GM18909 (cell line): ENCODE measurements at regions not wholly inside any gene's neighbourhood (a gene's known extent, or its start where the extent isn't known, plus 50 kb on each side); places are given as distances from the start of the nearest gene placed in this dataset.
"Not testable (repeated sequence)": the region's sequence is repeated elsewhere in the genome, so short reads cannot be mapped to it uniquely, and the experiment has no call there.

Experiments used
- ATAC-seq: cut with Tn5 transposase; IDR thresholded peaks from one replicate; pipeline ENCODE4 v1.9.1; 2021; ENCODE audit warnings: mild to moderate bottlenecking; ENCODE audit not compliant: unreplicated experiment, poor library complexity

DNA sequence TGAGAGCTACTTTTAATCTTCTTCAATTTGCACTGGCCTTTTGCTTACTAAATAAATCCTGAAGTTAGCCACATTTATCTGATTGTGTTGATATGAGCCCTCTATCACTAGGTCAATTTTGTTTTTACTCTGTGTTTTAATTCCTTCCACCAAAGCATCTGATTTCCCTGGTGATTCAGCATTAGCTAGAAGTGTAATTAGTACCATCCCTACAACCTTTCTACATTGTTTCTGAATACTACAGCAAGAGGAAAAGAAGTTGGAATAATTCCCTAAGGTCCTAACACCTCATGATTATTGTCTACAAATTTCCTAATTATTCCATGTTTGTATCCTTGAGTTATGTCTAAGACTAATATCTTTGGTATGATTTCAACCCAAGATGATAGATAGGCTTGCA lies 1093.6 kb downstream of the SUCLG1 start:
- ATAC-seq, result no peak

DNA sequence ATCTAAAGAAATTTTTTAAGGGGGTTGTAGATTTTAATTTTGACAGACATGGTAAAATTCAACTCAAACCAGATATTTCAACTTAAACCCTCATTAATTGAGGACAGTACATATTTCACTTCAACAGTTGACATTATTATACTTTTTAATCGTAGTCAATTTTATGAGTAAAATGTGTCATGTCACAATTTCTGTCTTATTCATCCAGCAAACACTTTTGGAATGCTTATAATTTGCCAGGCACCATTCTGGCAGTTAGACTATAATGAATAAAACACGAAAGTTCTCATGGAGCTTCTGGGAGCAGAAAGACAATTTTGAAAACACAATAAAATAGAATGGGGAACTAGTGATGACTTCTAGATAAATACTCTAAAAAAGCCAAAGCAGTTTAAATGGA lies 1094.8 kb downstream of the SUCLG1 start:
- ATAC-seq, result no peak

DNA sequence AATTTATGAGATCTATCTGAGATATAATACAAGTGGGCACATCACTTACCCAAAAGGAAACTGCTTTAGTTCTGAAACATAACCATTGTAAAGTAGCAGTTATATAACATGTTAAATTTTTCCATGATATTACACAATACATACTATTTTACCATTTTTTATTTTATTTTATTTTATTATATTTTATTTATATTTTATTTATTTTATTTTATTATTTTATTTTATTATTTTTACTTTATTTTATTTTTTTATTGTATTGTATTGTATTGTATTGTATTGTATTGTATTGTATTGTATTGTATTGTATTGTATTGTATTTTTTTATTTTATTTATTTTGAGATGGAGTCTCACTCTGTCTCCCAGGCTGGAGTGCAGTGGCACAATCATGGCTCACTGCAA lies 1095.9 kb downstream of the SUCLG1 start:
- ATAC-seq, result not testable (repeated sequence)

GRCh38 chr2:83359336-83359735 lies 1099.7 kb downstream of the SUCLG1 start:
- no peak for ATAC-seq

GRCh38 chr2:83342860-83343329 lies 1116.2 kb downstream of the SUCLG1 start:
- ATAC-seq, result no peak

GRCh38 chr2:83340424-83340823 lies 1118.7 kb downstream of the SUCLG1 start:
- no peak for ATAC-seq

- not testable (repeated sequence) for ATAC-seq
These were observed 1119.1 kb downstream of the SUCLG1 start for GRCh38 chr2:83339942-83340341.

GRCh38 chr2:83331810-83332209 lies 1127.3 kb downstream of the SUCLG1 start:
- ATAC-seq, result no peak

GRCh38 chr2:83323038-83323437 lies 1136.0 kb downstream of the SUCLG1 start:
- ATAC-seq, result no peak

DNA sequence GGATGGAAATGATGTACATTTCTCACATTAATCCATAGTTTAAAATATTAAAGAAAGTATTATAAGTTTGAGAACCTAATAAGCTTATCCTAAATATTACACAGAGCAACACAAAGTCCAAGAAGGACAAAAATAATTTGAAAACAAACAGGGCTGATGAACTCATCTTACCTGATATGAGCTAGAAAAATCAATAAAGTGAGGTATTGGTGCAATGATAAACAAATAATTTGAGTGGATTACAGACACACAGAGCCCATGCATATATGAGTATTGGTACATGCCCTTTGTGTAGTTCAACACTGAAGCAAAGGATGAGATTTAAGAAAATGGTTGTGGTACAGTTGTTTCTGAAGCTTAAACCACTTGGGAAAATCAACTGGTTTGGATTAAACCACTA lies 1139.0 kb downstream of the SUCLG1 start:
- no peak for ATAC-seq

DNA sequence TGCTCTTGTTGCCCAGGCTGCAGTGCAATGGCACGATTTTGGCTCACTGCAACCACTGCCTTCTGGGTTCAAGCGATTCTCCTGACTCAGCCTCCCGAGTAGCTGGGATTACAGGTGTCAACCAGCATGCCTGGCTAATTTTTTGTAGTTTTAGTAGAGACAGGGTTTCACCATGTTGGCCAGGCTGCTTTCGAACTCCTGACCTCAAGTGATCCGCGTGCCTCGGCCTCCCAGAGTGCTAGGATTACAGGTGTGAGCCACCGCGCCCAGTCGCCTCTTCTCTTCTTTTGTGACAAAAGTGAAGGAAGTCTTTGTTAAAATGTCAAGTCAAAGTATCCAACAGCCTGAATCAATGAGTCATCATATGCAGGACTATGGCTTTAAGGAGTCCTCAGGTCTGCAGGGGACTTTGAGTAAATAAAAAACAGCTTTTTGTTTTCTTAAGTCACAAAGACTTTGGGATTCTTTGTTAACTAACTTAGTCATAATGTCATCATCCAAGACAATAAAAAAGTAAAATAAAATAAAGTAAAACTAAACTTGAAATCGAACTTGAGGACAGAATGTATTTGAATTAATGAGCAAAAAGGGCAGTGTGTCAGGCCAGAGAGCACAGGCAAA lies 1153.2 kb downstream of the SUCLG1 start:
- ATAC-seq, result no peak

GRCh38 chr2:83291083-83291482 lies 1168.0 kb downstream of the SUCLG1 start:
- no peak for ATAC-seq

DNA sequence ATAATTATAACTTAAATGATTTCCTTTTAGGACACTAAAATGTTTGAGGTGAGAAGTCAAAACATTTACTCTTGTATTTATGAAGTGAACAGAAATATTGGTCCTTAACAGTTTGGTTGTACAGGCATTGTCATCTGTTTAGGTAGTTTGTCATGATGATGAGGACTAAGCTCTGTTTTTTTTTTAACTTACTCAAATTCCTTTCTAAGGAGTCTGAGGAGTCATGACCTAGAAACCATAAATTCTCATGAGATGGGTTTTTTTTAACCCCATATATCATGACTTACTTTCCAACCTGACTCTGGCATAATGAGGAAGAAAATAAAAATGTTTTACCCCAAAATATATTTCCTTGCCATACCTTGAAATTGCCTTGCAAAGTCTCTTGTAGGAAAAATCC lies 1176.2 kb downstream of the SUCLG1 start:
- no peak for ATAC-seq

DNA sequence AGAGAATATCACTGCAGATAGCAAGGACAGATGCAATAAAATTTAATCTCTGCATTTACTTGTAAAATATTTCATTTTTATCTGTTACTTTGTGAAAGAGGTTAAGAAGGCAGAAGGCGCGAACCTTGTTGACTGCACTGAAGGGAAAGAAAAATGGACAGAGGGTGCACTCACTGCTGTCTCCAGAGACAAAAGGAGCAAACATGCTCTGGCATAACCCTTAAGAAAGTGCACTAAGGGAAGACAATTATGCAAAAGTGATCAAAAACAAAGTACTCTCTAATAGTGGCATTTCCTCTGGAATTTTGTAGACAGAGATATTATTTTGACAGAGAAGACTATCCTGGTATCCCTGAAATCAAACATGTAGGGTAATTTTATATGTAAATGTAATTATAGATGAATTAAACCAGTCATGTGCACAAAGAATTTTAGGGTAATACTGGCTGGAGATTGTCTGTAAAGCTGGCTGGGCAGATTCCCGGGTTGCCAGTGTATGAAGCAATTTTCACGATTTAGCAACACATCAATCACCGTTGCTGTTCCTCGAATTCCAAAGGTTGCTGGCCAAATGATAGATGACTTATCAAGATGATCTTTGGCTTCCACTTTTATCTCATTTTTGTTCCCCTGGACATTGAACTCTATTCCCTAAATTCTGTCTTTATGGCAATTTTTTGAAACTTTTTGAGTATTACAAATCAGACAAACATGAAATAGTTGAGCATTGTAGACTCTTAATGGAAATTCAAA lies 1176.9 kb downstream of the SUCLG1 start:
- no peak for ATAC-seq

DNA sequence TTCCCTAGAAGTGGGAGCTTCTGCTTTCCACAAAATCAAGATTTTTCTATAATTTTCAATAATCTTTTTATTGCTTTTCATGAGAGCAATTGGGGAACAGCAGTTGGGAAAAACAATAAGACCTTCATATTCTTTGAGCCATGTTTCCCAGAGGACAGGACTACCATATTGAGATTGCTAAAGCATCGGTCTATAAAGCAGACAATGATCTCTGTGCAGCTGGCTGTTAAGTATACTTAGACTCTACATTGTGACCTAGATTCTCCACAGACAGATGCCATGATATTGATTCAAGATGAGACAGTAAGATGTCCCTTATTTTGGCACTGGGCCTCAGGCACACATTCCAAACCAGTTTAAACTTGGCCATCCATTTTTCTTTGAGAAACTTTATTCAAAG lies 1178.7 kb downstream of the SUCLG1 start:
- ATAC-seq, result no peak

DNA sequence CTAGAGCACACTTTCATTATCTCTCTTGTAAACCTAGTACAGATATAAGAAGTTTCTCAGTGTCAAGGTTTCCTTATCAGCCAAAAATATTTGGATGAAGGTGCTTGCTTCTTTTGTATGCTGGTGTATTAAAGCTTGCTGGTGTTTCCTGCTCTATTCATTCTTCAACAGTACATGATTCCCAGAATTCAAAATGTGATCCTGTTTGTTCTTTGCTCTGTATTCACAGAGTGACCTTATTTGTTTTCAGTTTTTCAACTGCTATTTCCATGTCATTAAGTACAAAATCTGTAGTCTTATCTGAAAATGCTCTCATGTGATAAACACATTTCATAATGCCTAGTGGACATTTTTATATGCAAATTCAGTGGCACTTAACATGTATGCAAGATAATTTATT lies 1185.8 kb downstream of the SUCLG1 start:
- no peak for ATAC-seq

DNA sequence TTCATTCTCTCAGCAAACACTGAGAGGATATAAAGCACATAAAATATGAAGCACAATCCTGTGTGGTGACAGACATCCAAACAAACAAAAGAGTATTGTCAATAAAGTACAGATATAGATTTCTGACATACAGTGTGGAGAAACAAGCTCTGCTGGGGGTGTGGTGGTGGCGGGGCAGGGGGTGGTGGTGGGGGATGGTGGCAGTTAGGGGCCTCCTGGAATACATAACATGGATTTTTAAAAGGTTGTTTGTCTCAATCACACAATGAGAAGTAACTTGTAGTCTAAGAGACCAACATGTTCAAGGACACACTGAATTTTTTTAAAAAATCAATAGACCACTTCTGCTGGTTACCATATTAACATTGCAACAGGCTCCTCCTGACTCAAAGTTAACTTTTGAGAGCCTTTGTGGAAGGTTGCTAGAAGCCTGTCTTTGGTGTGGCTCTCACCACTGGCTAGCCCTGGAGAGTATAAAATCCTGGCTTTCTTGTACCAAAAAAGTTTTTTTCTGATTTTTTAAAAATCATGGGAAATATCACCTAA lies 1197.4 kb downstream of the SUCLG1 start:
- no peak for ATAC-seq

GRCh38 chr2:83253848-83254247 lies 1205.2 kb downstream of the SUCLG1 start:
- no peak for ATAC-seq

GRCh38 chr2:83251321-83251872 lies 1207.7 kb downstream of the SUCLG1 start:
- no peak for ATAC-seq

GRCh38 chr2:83245806-83246537 lies 1213.1 kb downstream of the SUCLG1 start:
- ATAC-seq, result not testable (repeated sequence)

- no peak for ATAC-seq
These were observed 1218.5 kb downstream of the SUCLG1 start for GRCh38 chr2:83240611-83241010.
